Fibroblast of lung (primary cell): ENCODE measurements at regions not wholly inside any gene's neighbourhood (a gene's known extent, or its start where the extent isn't known, plus 50 kb on each side); places are given as distances from the start of the nearest gene placed in this dataset.
"Not testable (repeated sequence)": the region's sequence is repeated elsewhere in the genome, so short reads cannot be mapped to it uniquely, and the experiment has no call there.

Source experiments
- DNase-seq, 2 donors: peaks; one replicate each; pipeline versions ENCODE4 v3.0.0 to v3.0.0-alpha.2; 2010; ENCODE audit warnings: low read depth in 2 of 2
- H2AFZ ChIP-seq: 2 replicates; pipeline ENCODE4 v1.5.1; 2012; ENCODE audit warnings: low read length, control low read depth, inconsistent platforms
- H3K27ac ChIP-seq: 2 replicates; pipeline ENCODE4 v1.5.1; 2011; ENCODE audit warnings: low read length, control low read depth; ENCODE audit not compliant: insufficient read depth
- H3K27me3 ChIP-seq: 2 replicates; pipeline ENCODE4 v1.5.1; 2011; ENCODE audit warnings: mild to moderate bottlenecking, low read length; ENCODE audit not compliant: control insufficient read depth, insufficient read depth
- H3K36me3 ChIP-seq: 2 replicates; pipeline ENCODE4 v1.5.1; 2011; ENCODE audit warnings: low read length; ENCODE audit not compliant: control insufficient read depth, insufficient read depth
- H3K4me1 ChIP-seq: 2 replicates; pipeline ENCODE4 v1.5.1; 2011; ENCODE audit warnings: low read length; ENCODE audit not compliant: control insufficient read depth, insufficient read depth; ENCODE audit errors: extremely low read depth
- H3K4me2 ChIP-seq: 2 replicates; pipeline ENCODE4 v1.5.1; 2011; ENCODE audit warnings: low read length, control low read depth; ENCODE audit not compliant: insufficient read depth; ENCODE audit errors: extremely low read depth
- H3K4me3 ChIP-seq, 4 experiments: fragments of 200-600 bp in 1 of 4; sonication (generic) in 1 of 4; replicated peaks in 1 of 4; 2 replicates each; pipeline ENCODE4 v1.5.1; 2011 to 2016; ENCODE audit warnings: low read length in 4 of 4, low read depth in 3 of 4, mild to moderate bottlenecking in 3 of 4, control low read depth in 2 of 4, inconsistent platforms in 1 of 4, mixed read lengths in 1 of 4; ENCODE audit not compliant: insufficient read depth in 1 of 4; ENCODE audit errors: control extremely low read depth in 1 of 4
- H3K79me2 ChIP-seq: 2 replicates; pipeline ENCODE4 v1.5.1; 2012; ENCODE audit warnings: mild to moderate bottlenecking, low read length, inconsistent platforms; ENCODE audit not compliant: control insufficient read depth, insufficient read depth
- H3K9ac ChIP-seq: 2 replicates; pipeline ENCODE4 v1.5.1; 2011; ENCODE audit warnings: mild to moderate bottlenecking, low read length, control low read depth; ENCODE audit not compliant: insufficient read depth
- H3K9me3 ChIP-seq: 2 replicates; pipeline ENCODE4 v1.5.1; 2012; ENCODE audit warnings: low read depth, low read length; ENCODE audit not compliant: control insufficient read depth, insufficient read depth
- H4K20me1 ChIP-seq: 2 replicates; pipeline ENCODE4 v1.5.1; 2011; ENCODE audit warnings: low read length; ENCODE audit not compliant: control insufficient read depth, insufficient read depth; ENCODE audit errors: extremely low read depth
- EZH2 ChIP-seq: IDR thresholded peaks from 2 replicates; pipeline ENCODE4 v1.5.1; 2012; ENCODE audit warnings: low read length, control low read depth, mild to moderate bottlenecking; ENCODE audit errors: missing control alignments
- TF ChIP-seq, protein P1 (sequence below), 2 donors: IDR thresholded peaks in 1 of 2; conservative IDR thresholded peaks in 1 of 2; 1 replicate in 1 of 2; 2 replicates in 1 of 2; pipeline ENCODE4 v1.5.1; 2011 to 2012; ENCODE audit warnings: low read length in 2 of 2, control low read depth in 1 of 2, inconsistent platforms in 1 of 2, low read depth in 1 of 2, mild to moderate bottlenecking in 1 of 2

DNA sequence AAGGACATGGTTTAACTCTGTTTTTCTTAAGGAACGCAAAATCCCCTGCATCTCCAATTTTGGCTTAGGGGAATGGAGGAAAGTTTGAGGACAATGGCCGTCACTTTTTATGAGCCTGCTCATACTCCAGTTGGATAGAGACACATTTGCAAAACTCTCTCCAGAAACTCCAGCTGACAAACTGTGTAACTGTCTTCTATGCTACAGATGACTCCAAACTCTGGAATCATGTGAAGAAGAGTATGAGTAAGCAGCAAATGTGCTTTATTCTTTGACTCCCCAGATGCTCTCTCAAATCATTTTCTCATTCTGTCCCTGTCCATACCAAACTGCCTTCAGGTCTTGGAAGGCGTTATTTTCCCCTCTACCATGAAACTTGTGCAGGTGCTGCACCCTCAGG lies 226.5 kb upstream of the GPR149 start:
- TF ChIP-seq, protein P1, sequence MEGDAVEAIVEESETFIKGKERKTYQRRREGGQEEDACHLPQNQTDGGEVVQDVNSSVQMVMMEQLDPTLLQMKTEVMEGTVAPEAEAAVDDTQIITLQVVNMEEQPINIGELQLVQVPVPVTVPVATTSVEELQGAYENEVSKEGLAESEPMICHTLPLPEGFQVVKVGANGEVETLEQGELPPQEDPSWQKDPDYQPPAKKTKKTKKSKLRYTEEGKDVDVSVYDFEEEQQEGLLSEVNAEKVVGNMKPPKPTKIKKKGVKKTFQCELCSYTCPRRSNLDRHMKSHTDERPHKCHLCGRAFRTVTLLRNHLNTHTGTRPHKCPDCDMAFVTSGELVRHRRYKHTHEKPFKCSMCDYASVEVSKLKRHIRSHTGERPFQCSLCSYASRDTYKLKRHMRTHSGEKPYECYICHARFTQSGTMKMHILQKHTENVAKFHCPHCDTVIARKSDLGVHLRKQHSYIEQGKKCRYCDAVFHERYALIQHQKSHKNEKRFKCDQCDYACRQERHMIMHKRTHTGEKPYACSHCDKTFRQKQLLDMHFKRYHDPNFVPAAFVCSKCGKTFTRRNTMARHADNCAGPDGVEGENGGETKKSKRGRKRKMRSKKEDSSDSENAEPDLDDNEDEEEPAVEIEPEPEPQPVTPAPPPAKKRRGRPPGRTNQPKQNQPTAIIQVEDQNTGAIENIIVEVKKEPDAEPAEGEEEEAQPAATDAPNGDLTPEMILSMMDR (conservative IDR thresholded peaks at IDR 0.05 in 1 of 2, IDR thresholded peaks at IDR 0.05 in 1 of 2; ENCODE audit: low read depth in 1 of 2, low read length in 2 of 2) = no peak
- TF ChIP-seq EZH2 = no peak
- Histone ChIP-seq H3K9ac (no peak overlapping the region), H2AFZ (no peak overlapping the region), H3K4me3 (no peak overlapping the region), H3K27ac (no peak overlapping the region), H3K36me3 (no peaks in the 10 kb centered on the region), H3K27me3 (no peaks in the 10 kb centered on the region), H3K9me3 (no peaks in the 10 kb centered on the region), H3K4me1 (no peaks in the 10 kb centered on the region), H4K20me1 (no peaks in the 10 kb centered on the region), H3K4me2 (no peak overlapping the region), H3K79me2 (no peaks in the 10 kb centered on the region)
- DNase-seq = no peak

DNA sequence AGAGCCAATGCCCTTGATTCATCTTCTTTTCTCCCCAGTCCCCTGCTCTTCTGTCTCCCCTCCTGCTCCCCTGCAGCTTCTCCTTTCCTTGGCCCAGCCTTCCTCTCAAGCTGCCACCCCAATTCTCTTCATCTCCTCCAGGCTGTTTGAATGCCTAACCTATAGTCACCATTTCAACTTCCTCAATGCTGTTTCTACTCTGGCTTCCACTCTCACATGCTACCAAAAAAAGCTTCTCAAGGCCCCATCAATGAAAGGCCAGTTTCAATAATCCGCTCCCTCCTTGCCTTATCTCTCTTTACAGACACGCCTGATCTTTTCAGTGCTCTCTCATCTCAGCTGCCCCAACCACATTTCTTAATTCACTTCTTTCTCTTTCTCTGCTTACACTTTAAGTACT lies 212.2 kb upstream of the GPR149 start:
- no peaks in the 10 kb centered on the region for H3K4me1 ChIP-seq
- no peak overlapping the region for H3K27ac ChIP-seq
- H3K9me3 ChIP-seq = no peaks in the 10 kb centered on the region
- TF ChIP-seq, protein P1 (conservative IDR thresholded peaks at IDR 0.05 in 1 of 2, IDR thresholded peaks at IDR 0.05 in 1 of 2; ENCODE audit: low read depth in 1 of 2, low read length in 2 of 2) = no peak
- no peak for TF ChIP-seq EZH2
- H4K20me1 ChIP-seq = no peaks in the 10 kb centered on the region
- no peak overlapping the region for H3K4me2 ChIP-seq
- H2AFZ ChIP-seq = no peak overlapping the region
- H3K79me2 ChIP-seq = no peaks in the 10 kb centered on the region
- H3K36me3 ChIP-seq = no peaks in the 10 kb centered on the region
- no peak for DNase-seq
- H3K4me3 ChIP-seq = no peak overlapping the region
- H3K27me3 ChIP-seq = no peaks in the 10 kb centered on the region
- no peak overlapping the region for H3K9ac ChIP-seq

DNA sequence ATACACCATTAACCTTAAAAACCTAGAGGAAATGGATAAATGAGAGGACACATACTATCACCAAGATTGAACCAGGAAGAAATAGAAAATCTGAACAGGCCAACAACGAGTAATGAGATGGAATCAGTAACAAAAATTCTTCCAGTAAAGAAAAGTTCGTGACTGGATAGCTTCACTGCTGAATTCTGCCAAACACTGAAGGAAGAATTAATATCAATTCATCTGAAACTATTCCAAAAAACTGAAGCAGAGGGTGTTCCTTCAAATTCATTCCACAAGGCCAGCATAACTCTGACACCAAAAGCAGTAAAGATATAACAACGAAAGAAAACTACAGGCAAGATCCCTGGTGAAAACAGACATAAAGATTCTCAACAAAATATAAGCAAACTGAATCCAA lies 195.8 kb upstream of the GPR149 start:
- H3K4me1 ChIP-seq = no peaks in the 10 kb centered on the region

DNA sequence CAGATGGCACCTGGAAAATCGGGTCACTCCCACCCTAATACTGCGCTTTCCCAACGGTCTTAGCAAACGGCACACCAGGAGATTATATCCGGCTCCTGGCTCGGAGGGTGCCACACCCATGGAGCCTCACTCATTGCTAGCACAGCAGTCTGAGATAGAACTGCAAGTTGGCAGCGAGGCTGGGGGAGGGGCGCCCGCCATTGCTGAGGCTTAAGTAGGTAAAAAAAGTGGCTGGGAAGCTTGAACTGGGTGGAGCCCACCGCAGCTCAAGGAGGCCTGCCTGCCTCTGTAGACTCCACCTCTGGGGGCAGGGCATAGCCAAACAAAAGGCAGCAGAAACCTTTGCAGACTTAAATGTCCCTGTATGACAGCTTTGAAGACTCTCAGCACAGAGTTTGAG lies 189.6 kb upstream of the GPR149 start:
- H3K9me3 ChIP-seq, H3K4me2 ChIP-seq, H3K27me3 ChIP-seq, H3K4me3 ChIP-seq, H3K27ac ChIP-seq, H3K9ac ChIP-seq, H3K4me1 ChIP-seq, H4K20me1 ChIP-seq, H2AFZ ChIP-seq, H3K79me2 ChIP-seq, H3K36me3 ChIP-seq, DNase-seq: not testable (repeated sequence)

More for the DNA sequence above, 195.8 kb upstream of the GPR149 start:
- H3K9me3 ChIP-seq = no peaks in the 10 kb centered on the region
- DNase-seq = no peak
- no peaks in the 10 kb centered on the region for H3K27me3 ChIP-seq
- H3K9ac ChIP-seq = no peak overlapping the region
- H3K36me3 ChIP-seq = no peaks in the 10 kb centered on the region
- H3K79me2 ChIP-seq = no peaks in the 10 kb centered on the region
- TF ChIP-seq, protein P1 (conservative IDR thresholded peaks at IDR 0.05 in 1 of 2, IDR thresholded peaks at IDR 0.05 in 1 of 2; ENCODE audit: low read depth in 1 of 2, low read length in 2 of 2) = no peak
- no peak for TF ChIP-seq EZH2
- H3K4me3 ChIP-seq = no peak overlapping the region
- H2AFZ ChIP-seq = no peak overlapping the region
- H3K27ac ChIP-seq = no peak overlapping the region
- no peak overlapping the region for H3K4me2 ChIP-seq
- H4K20me1 ChIP-seq = no peaks in the 10 kb centered on the region
